Esophagus muscularis mucosa (tissue), 4 donors: ENCODE measurements at regions not wholly inside any gene's neighbourhood (a gene's known extent, or its start where the extent isn't known, plus 50 kb on each side); places are given as distances from the start of the nearest gene placed in this dataset.
"Not testable (repeated sequence)": the region's sequence is repeated elsewhere in the genome, so short reads cannot be mapped to it uniquely, and the experiment has no call there.

ENCODE experiments used
- CTCF ChIP-seq, 3 experiments: fragments of 200-600 bp in 2 of 3; fragments of 450-650 bp in 1 of 3; sonication (generic) in 2 of 3; IDR thresholded peaks; one replicate each; pipeline ENCODE4 v1.5.1; 2017 to 2019; ENCODE audit warnings: antibody characterized with exemption in 3 of 3, mild to moderate bottlenecking in 2 of 3, moderate library complexity in 1 of 3
- EP300 ChIP-seq: sonication (generic); formaldehyde crosslinking; IDR thresholded peaks from one replicate; pipeline ENCODE4 v1.6.1; 2017; ENCODE audit warnings: antibody characterized with exemption
- POLR2A ChIP-seq: fragments of 450-650 bp; IDR thresholded peaks from one replicate; pipeline ENCODE4 v1.6.1; 2017; ENCODE audit warnings: antibody characterized with exemption, moderate library complexity, mild to moderate bottlenecking, low read depth
- POLR2AphosphoS5 ChIP-seq, 2 donors: sonication (generic); formaldehyde crosslinking; IDR thresholded peaks; one replicate each; pipeline ENCODE4 v1.6.1; 2017; ENCODE audit warnings: antibody characterized with exemption in 2 of 2

GRCh38 chr5:21341203-21341947 is 1353.4 kb upstream of the CDH18 start:
- TF ChIP-seq CTCF (IDR thresholded peaks at IDR 0.05): peak in 1 of 3 experiments; percentile 7
- TF ChIP-seq POLR2A; POLR2AphosphoS5 (IDR thresholded peaks at IDR 0.05); EP300: not testable (repeated sequence)
